HepG2 (cell line): ENCODE measurements at regions not wholly inside any gene's neighbourhood (a gene's known extent, or its start where the extent isn't known, plus 50 kb on each side); places are given as distances from the start of the nearest gene placed in this dataset.

Experiments
- ATAC-seq: fragments of 200-7000 bp; cut with Tn5 transposase; 3 replicates; pipeline ENCODE4 v1.9.1; 2020; ENCODE audit warnings: mild to moderate bottlenecking, moderate library complexity
- BruUV-seq: library from RNA; stranded (reverse); fragments of 400-500 nt; replicated peaks from 2 replicates; lab custom pipeline; 2021; lab: Mats Ljungman, UMichigan
- CTCF ChIA-PET: fragments of 300-600 bp; formaldehyde crosslinking; extraction: SDS; loops from one replicate; lab custom pipeline; 2021; ENCODE audit warnings: low total read pairs, inconsistent platforms, low intra/inter-chr PET ratio; lab: Yijun Ruan, JAX
- POLR2A ChIA-PET: fragments of 350-600 bp; sonication (Branson Sonifier 250); formaldehyde crosslinking; loops from one replicate; lab custom pipeline; 2020; ENCODE audit warnings: antibody characterized with exemption, inconsistent platforms; lab: Yijun Ruan, JAX
- DNase-seq: peaks from one replicate; pipeline ENCODE4 v3.0.0-alpha.2; 2015; ENCODE audit warnings: low spot score
- FAIRE-seq: peaks from 3 replicates; lab custom pipeline; 2011; peaks lifted over from hg19 to GRCh38; lab: Jason Lieb, UNC
- H2AFZ ChIP-seq: one replicate; pipeline ENCODE4 v1.6.1; 2011; ENCODE audit warnings: low read length, inconsistent platforms
- H3K27ac ChIP-seq: fragments of 300-600 bp; 3 replicates; pipeline ENCODE4 v1.8.0; 2011; ENCODE audit warnings: mixed run types, mild to moderate bottlenecking, mixed read lengths, low read length, inconsistent platforms; ENCODE audit not compliant: insufficient read depth; ENCODE audit errors: extremely low read length
- H3K27me3 ChIP-seq, 2 experiments: fragments of 200-600 bp in 1 of 2; 2 replicates in 1 of 2; 3 replicates in 1 of 2; pipeline versions ENCODE4 v1.6.0 to v1.8.0; 2011; ENCODE audit warnings: low read length in 2 of 2, mild to moderate bottlenecking in 2 of 2, moderate library complexity in 2 of 2, inconsistent platforms in 1 of 2; ENCODE audit not compliant: insufficient read depth in 2 of 2, control insufficient read depth in 1 of 2
- H3K36me3 ChIP-seq, 2 experiments: fragments of 200-600 bp in 1 of 2; replicated peaks in 1 of 2; 2 replicates in 1 of 2; 3 replicates in 1 of 2; pipeline versions ENCODE4 v1.5.1 to v1.8.0; 2011; ENCODE audit warnings: low read length in 2 of 2, inconsistent platforms in 1 of 2; ENCODE audit not compliant: insufficient read depth in 2 of 2, control insufficient read depth in 1 of 2
- H3K4me1 ChIP-seq: 2 replicates; pipeline ENCODE4 v1.5.1; 2012; ENCODE audit warnings: low read length, inconsistent platforms; ENCODE audit not compliant: insufficient read depth
- H3K4me2 ChIP-seq: 2 replicates; pipeline ENCODE4 v1.6.0; 2011; ENCODE audit warnings: low read depth, low read length, inconsistent platforms
- H3K4me3 ChIP-seq, 3 experiments: fragments of 200-600 bp in 1 of 3; sonication (generic), shearing (Covaris generic) in 1 of 3; replicated peaks in 1 of 3; 2 replicates each; pipeline ENCODE4 v1.5.1; 2011 to 2016; ENCODE audit warnings: low read length in 3 of 3, inconsistent platforms in 2 of 3, low read depth in 2 of 3, mild to moderate bottlenecking in 2 of 3, control low read depth in 1 of 3, mixed read lengths in 1 of 3; ENCODE audit not compliant: insufficient read depth in 1 of 3
- H3K79me2 ChIP-seq: one replicate; pipeline ENCODE4 v1.6.1; 2011; ENCODE audit warnings: low read length, inconsistent platforms; ENCODE audit not compliant: insufficient read depth
- H3K9ac ChIP-seq: 2 replicates; pipeline ENCODE4 v1.6.0; 2011; ENCODE audit warnings: mild to moderate bottlenecking, low read depth, low read length, inconsistent platforms; ENCODE audit not compliant: insufficient read depth
- H3K9me3 ChIP-seq: 2 replicates; pipeline ENCODE4 v1.5.1; 2012; ENCODE audit warnings: mild to moderate bottlenecking, low read length
- H4K20me1 ChIP-seq: 2 replicates; pipeline ENCODE4 v1.6.0; 2011; ENCODE audit warnings: inconsistent platforms, mild to moderate bottlenecking, low read length, moderate library complexity; ENCODE audit not compliant: insufficient read depth
- CENPBD1 ChIP-seq: sonication (generic); formaldehyde crosslinking; IDR thresholded peaks from 2 replicates; pipeline ENCODE4 v1.8.0; 2022; ENCODE audit warnings: missing genetic modification reagents, low read depth, mild to moderate bottlenecking, borderline replicate concordance
- DMAP1 ChIP-seq: IDR thresholded peaks from 2 replicates; pipeline ENCODE4 v1.6.1; 2016
- EHMT2 ChIP-seq: fragments of 200-600 bp; sonication (generic); IDR thresholded peaks from 2 replicates; pipeline ENCODE4 v1.7.0; 2017; ENCODE audit warnings: antibody characterized with exemption, low read depth, low read length, borderline replicate concordance
- ETV5 ChIP-seq: IDR thresholded peaks from 2 replicates; pipeline ENCODE4 v1.6.1; 2018; ENCODE audit warnings: missing biosample characterization, missing genetic modification reagents, inconsistent platforms, borderline replicate concordance
- GPBP1L1 ChIP-seq: sonication (generic); formaldehyde crosslinking; IDR thresholded peaks from 2 replicates; pipeline ENCODE4 v1.5.0; 2020; ENCODE audit warnings: mild to moderate bottlenecking, missing genetic modification reagents
- JUND ChIP-seq: sonication (generic); formaldehyde crosslinking; IDR thresholded peaks from 2 replicates; pipeline ENCODE4 v1.8.0; 2022; ENCODE audit warnings: mild to moderate bottlenecking, missing genetic modification reagents
- MIER2 ChIP-seq: IDR thresholded peaks from 2 replicates; pipeline ENCODE4 v1.6.1; 2016; ENCODE audit warnings: missing biosample characterization, missing genetic modification reagents
- PBX2 ChIP-seq: IDR thresholded peaks from 2 replicates; pipeline ENCODE4 v1.6.1; 2016; ENCODE audit warnings: control low read depth
- PITX1 ChIP-seq: sonication (generic); formaldehyde crosslinking; IDR thresholded peaks from 2 replicates; pipeline ENCODE4 v1.5.1; 2020; ENCODE audit warnings: mild to moderate bottlenecking, missing genetic modification reagents
- RAD51 ChIP-seq: fragments of 450-650 bp; IDR thresholded peaks from 2 replicates; pipeline ENCODE4 v1.6.1; 2016; ENCODE audit warnings: borderline replicate concordance
- RBM22 ChIP-seq: fragments of 200-400 bp; formaldehyde crosslinking; optimal IDR thresholded peaks from 2 replicates; pipeline ENCODE3; 2017; ENCODE audit warnings: mild to moderate bottlenecking, low read length, moderate library complexity
- THAP7 ChIP-seq: sonication (generic); formaldehyde crosslinking; IDR thresholded peaks from 2 replicates; pipeline ENCODE4 v1.8.1; 2023; ENCODE audit warnings: mild to moderate bottlenecking, missing genetic modification reagents
- ZNF160 ChIP-seq: sonication (generic); formaldehyde crosslinking; IDR thresholded peaks from 2 replicates; pipeline ENCODE4 v1.8.0; 2022; ENCODE audit warnings: mild to moderate bottlenecking, inconsistent platforms, missing genetic modification reagents
- ZNF276 ChIP-seq: sonication (generic); formaldehyde crosslinking; IDR thresholded peaks from 2 replicates; pipeline ENCODE4 v1.4.0; 2020; ENCODE audit warnings: mild to moderate bottlenecking, low read depth, missing genetic modification reagents
- ZNF792 ChIP-seq: IDR thresholded peaks from 2 replicates; pipeline ENCODE4 v1.6.1; 2016
- WGBS: methylation state at CpG from one replicate; pipeline ENCODE4 v1.1.6; 2017; ENCODE audit warnings: low lambda C conversion rate; 5-methylcytosine and 5-hydroxymethylcytosine counted together
- in situ Hi-C: cut with HindIII; loops from 2 replicates; pipeline ENCODE4 v1.10.0; 2017; ENCODE audit warnings: low pct_unique_long_range_greater_than_20kb; ENCODE audit not compliant: extremely low pct_ligation_motif_present
- intact Hi-C: fragments of 100-400 bp; cut with micrococcal nuclease; formaldehyde crosslinking; loops from one replicate; pipeline ENCODE4 v1.10.0; 2022; ENCODE audit not compliant: unreplicated experiment

- TF ChIP-seq DMAP1 (CRISPR knock-in tag) = no peak
- no peak for TF ChIP-seq ZNF160
- TF ChIP-seq PITX1 = no peak
- no peak for TF ChIP-seq ZNF276
- TF ChIP-seq RAD51 = no peak
- no peak for TF ChIP-seq JUND (CRISPR knock-in tag)
- no peak for TF ChIP-seq MIER2 (CRISPR knock-in tag)
- no peak for TF ChIP-seq EHMT2
- no peak for TF ChIP-seq CENPBD1 (CRISPR knock-in tag)
Measured at GRCh38 chr1:58924016-58924565, 140.2 kb upstream of the JUN start (continued).

GRCh38 chr1:58924821-58925220 lies 141.0 kb upstream of the JUN start:
- intact Hi-C loops (loop anchor here (10.0 kb wide), 1 partner anchor 830 kb away; no protein-coding TSS in a partner anchor), in situ Hi-C loops (no loop called here)
- H3K27me3 ChIP-seq = peaks cover 0 to 6% of the 10 kb centered on the region in 2 experiments; a peak in 2 of 5 replicates
- H3K4me2 ChIP-seq = no peak overlapping the region
- no peak overlapping the region for H3K27ac ChIP-seq
- ATAC-seq (no peak), FAIRE-seq (no peak), DNase-seq (no peak)
- 47% methylated on average over 4 of the region's 4 CpGs for WGBS
- H3K4me3 ChIP-seq = no peak overlapping the region
- no peaks in the 10 kb centered on the region for H3K36me3 ChIP-seq
- POLR2A ChIA-PET = no interaction called here
- H3K9me3 ChIP-seq = no peaks in the 10 kb centered on the region
- H4K20me1 ChIP-seq = no peaks in the 10 kb centered on the region
- no TSS peak for BruUV-seq
- peaks cover 30% of the 10 kb centered on the region for H3K4me1 ChIP-seq
- CTCF ChIA-PET = no interaction called here
- no peaks in the 10 kb centered on the region for H3K79me2 ChIP-seq
- no peak overlapping the region for H3K9ac ChIP-seq
- no peak overlapping the region for H2AFZ ChIP-seq
- TF ChIP-seq GPBP1L1 = no peak
- TF ChIP-seq ETV5 (CRISPR knock-in tag) = no peak
- TF ChIP-seq ZNF792 (CRISPR knock-in tag) = no peak
- TF ChIP-seq PBX2 (CRISPR knock-in tag) = no peak
- TF ChIP-seq RBM22 = no peak
- TF ChIP-seq THAP7 = no peak
